Right kidney (tissue), 1 donor: ENCODE measurements at regions not wholly inside any gene's neighbourhood (a gene's known extent, or its start where the extent isn't known, plus 50 kb on each side); places are given as distances from the start of the nearest gene placed in this dataset.
"Not testable (repeated sequence)": the region's sequence is repeated elsewhere in the genome, so short reads cannot be mapped to it uniquely, and the experiment has no call there.

ENCODE experiments used
- DNase-seq: peaks from one replicate; pipeline ENCODE4 v3.0.0-alpha.2; 2016

DNA sequence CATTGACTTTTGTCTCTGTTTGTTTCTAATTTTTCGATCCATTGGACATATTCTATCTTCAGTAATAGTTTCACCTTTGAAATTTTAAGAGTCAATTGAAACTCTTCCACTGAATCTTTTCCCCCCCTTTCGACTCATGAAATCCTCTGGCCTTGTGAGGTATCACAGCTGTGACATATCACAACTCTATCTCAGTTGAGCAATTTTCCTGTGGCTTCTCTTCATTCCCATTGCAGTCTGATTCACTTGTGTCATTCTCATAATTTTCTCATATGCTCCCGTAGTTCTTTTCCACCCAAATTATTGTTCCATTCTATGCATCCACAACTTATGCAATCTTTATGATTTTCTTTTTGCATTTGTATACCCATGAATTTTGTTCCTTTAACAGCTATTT, 261.6 kb downstream of the DACT1 start:
- no peak for DNase-seq

DNA sequence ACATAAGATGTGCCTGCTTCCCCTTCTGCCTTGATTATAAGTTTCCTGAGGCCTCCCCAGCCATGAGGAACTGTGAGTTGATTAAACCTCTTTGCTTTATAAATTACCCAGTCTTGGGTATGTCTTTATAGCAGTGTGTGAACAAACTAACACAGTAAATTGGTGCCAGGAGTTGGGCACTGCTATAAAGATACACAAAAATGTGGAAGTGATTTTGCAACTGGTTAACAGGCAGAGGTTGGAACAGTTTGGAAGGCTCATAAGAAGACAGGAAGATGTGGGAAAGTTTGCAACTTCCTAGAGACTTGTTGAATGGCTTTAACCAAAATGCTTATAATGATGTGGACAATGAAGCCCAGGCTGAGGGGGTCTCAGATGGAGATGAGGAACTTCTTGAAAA, 264.1 kb downstream of the DACT1 start:
- DNase-seq = no peak

DNA sequence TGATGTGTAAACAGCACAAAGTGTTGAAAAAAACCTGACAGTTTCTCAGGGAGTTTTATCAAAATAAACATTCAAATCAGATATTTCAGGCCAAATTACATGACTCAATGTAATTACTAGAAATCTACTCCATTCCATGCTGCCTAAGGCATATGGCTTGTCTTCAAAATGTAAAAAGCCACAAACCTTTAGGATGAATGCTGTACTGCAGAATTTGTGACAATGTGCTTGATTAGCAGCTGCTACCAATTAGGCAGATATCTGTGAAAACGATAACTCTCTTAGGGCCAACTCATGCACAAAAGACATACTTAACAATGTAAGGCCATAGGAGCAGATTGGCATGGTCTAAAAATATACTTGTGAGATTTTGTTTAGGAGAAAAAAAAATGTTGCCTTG, 267.0 kb downstream of the DACT1 start:
- DNase-seq = no peak

DNA sequence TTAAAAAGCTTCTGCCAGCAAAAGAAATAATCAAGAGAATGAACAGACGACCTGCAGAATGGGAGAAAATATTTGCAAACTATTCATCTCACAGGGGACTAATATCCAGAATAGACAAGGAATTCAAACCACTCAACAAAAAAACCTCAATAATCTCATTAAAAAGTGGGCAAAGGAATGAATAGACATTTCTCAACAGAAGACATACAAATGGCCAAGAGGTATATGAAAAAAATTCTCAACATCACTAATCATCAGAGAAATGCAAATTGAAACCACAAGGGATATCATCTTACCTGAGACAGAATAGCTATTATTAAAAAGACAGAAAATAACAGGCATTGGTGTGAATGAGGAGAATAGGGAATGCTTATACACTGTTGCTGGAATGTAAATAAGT, 270.0 kb downstream of the DACT1 start:
- DNase-seq = no peak

DNA sequence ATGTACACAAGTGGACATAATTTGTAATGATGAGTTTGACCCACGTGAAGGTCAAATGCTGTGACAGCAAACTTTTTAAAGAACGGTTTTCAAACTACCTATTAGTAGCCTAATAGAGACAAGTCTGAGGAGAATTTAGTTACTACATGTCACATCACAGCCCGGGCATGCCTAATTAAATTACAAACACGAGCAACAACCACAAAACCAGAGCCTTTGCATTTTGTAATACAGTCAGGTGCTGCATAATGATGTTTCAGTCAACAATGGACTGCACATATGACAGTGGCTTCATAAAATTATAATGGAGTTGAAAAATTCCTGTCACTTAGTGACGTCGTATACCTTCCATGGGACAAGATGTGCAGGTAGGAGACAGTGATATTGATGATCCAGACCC, 274.5 kb downstream of the DACT1 start:
- no peak for DNase-seq

DNA sequence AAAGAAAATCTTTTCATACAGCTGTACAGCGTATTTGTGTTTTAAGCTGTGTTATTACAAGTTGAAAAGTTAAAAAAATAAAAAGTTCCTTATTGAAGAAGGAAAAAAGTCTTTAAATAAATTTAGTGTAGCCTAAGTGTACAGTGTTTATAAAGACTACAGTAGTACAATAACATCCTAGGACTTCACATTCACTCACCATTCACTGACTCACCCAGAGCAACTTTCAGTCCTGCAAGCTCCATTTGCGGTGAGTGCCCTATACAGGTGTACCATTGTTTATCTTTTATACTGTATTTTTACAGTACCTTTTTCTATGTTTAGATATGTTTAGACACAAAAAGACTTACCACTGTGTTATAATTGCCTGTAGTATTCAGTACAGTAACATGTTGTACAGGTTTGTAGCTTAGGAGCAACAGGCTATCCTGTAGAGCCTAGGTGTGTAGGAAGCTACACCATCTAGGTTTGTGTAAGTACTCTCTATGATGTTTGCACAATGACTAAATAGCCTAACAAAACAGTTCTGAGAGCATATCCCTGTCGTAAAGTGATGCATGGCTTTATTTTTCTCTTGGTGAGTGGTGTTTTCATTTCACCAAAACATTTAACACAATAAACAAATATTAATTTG, 275.2 kb downstream of the DACT1 start:
- no peak for DNase-seq

DNA sequence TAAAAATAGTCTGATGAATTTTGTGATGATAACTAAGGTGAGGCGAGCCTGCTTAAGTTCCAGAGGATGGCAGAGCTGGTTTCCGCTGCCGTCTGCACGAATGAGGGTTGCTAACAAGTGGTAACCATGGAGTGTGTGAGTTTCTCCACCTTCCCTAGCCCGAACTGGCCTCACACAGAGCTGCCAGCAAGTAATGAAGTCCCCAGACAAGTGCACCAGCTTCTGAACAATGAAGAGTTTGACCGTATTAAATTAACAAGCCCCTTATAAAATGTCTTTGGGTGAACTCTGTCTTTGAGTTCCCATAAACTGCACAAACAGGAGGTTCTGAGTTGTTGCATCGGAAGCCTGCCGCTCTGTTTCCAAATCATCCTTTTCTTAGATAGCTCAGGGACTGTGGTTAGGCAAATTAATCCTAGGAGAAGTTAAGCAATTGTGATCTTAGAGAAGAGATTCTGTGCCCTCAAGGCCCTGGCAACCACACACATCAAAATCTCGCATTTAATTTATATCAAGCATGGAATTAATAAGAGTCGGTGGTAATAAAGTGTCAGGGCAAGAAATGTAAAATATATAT, 274.1 kb upstream of the DAAM1 start:
- no peak for DNase-seq

DNA sequence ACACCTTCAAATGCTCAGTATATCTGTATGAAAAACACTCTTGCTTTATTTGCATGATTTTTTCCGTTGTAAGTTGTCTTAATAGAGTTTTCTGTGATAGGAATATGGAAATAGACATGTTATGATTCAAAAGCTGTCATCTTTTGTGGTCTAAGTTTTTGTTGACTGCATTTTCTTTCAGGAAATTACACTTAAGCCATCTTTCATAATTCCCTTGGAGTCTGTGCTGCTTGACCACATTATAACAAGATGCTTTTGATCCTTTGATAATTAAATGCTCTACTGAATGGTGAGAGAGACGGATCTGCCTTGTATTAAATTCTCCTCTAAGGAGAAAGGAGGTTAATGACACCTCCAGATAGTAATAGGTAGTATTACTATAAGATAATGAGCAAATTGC, 272.8 kb upstream of the DAAM1 start:
- no peak for DNase-seq

DNA sequence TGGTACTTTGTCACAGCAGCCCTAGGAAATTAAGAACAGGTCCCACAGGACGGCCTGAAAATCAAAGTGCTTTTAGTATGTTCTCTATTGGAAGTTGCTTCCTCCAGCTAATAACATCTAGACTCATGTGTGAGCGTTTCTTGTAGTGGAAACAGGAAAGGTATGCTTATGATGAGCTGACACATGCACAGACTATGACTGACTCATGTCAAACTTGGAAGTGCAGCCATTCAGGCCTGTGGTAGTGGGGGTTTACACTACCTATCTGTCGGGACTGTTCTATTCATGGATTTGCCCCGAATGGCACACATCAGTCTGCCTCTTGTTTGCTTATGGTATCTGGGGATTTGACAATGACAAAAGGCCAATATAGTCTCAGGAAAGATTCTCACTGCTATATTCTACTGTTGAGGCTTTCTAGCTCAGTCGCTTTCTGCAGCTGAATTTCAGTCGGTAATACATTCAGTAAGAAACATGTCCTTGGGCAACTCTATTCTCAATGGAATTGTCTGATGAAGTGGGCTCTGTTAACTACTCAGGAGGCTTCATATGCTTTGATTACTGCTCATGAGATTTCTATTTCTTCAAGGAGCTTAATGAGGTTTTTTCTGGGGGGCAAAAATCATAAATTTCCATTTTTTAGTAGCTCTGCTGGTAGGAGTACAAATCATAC, 270.3 kb upstream of the DAAM1 start:
- DNase-seq = no peak

DNA sequence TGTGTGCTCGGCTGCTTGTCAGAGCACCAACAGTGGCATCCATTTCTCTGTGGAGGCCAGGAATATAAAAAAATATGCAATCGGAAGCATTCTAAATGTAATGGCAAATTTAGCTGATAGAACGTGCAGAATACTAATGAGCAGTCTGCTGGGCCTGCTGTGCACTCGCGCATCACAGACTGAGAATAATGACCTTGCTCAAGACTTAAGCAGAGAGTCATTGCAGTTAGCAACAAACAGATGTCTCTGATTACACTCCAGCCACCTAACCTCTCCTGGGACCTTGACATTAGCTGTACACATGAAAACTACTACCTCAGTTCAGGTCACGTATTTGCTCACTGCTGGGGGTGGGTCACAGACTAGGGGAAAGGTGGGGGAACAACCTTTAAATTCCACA, 269.2 kb upstream of the DAAM1 start:
- peak; percentile 11 for DNase-seq

DNA sequence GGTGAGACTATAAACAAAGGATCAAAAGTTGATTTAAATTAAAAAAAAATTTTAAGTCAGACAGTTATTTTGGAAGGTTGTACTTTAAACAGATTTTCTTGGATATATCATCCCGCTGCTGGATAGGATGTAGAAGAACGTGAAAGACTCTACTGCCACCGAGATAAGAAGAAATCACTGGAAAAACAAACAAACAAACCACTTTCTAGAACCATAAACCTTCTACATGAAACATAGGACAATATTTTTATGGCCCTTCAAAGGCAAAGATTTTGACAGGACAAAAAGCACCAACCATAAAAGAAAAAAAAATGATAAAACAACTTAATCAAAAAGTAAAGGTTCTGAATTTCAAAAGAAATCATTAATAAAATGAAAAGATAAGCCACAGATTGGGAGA, 268.2 kb upstream of the DAAM1 start:
- DNase-seq = no peak

DNA sequence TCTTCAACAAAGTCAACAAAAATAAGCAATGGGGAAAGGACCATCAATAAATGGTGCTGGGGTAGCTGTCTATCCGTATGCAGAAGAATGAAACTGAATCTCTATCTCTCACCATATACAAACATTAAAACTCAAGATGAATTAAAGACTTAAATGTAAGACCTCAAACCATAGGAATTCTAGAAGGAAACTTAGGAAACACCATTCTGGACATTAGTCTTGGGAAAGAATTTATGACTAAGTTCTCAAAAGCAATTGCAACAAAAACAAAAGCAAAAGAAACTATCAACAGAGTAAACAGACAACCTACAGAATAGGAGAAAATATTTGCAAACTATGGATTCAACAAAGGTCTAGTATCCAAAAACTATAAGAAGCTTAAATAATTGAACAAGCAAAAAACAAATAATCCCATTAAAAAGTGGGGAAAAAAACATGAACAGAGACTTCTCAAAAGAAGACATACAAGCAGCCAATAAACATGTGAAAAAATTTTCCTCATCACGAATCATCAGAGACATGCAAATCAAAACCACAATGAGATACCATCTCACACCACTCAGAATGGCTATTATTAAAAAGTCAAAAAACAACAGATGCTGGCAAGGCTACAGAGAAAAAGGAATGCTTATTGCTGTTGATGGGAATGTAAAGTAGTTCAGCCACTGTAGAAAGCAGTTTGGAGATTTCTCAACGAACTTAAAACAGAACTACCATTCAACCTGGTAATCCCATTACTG, 266.1 kb upstream of the DAAM1 start:
- DNase-seq = not testable (repeated sequence)

DNA sequence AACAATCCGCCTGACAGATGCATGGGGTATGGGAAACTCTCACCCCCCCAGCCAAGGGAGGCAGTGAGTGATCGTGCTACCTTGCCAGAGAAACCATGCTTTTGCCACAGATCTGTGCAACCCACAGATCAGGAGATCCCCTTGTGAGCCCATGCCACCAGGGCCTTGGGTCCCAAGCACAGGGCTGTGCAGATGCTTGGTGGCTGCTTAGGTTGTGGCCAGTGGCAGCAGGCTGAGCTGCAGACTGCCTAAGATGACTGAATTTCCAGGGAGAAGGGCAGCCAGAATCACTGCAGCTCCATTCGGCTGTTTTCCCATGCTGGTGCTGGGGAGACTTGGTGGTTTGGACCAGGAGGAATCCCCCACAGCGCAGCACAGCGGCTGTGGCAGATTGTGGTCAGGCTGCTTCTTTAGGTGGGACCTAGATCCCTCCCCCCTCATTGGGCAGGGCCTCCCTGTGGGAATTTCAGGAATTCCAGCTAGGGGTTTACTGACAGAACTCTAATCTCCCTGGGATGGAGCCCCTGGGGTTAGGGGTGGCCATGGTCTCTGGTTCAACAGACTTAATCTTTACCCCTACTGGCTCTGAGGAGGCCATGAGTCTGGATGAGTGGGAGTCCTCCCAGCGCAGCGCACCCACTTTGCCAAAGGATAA, 264.6 kb upstream of the DAAM1 start:
- no peak for DNase-seq

DNA sequence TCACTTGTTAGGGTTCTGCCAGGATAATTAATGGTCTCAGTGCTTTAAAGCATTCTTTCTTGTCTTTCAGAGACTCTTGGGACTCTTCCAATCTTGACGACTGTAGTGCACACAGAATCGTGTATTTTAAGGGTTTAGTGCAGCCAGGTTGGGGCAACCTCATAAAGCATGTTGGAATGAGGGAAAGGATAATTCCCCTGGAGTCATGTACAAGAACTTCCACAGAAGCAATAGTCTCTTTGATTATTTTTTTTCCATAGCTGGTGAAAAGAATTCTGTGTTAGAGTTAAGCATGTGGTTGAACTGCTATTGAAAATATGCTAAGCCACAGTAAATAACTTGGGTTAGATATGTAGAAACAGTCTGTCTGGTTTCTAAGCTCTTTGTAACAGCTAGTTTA, 246.8 kb upstream of the DAAM1 start:
- no peak for DNase-seq

DNA sequence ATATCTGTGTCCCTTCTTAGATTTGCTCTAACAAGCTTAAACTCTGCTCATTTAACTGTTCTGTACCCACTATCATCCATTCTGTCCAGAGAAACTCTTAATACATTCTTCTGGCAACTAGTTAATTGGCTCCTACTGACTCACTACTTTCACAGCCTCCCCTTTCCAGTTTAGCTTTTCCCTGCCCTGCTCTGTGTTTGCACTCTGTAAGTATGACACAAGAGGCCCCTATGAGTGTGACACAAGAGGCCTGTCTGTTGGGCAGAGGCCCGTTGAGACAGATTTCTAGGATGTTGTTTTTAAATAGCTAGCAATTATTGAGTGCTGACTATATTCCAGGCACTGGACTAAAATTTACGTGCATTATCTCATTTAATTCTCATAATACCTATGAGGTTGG, 246.0 kb upstream of the DAAM1 start:
- no peak for DNase-seq

DNA sequence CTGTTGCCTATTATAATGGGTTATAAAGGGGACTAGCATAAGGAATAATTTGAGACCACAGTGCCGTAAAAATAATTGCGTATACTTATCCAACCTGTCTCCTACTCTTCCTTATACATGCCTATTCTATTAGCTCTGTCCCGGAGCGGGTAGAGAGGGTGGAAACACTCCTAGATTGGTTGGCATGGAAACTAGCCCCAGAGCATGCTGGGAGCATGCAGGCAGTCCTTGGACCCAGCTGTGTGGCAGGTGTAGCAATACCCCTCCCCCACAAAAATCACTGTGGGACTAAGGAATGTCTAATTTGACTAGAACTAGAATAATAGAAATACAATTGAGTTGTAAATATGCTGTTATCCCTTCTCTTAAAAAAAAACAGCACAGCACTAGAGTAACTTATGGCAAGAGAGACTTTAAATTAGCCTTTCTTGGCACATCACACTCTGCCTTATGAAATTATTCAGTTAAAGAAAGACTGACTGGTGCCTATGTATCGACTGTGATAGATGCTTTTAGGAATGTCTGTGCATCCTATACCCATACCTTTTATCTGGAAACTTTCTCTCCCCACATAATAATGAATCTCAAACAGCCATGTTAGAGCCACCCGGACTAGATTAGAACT, 244.0 kb upstream of the DAAM1 start:
- DNase-seq = no peak

DNA sequence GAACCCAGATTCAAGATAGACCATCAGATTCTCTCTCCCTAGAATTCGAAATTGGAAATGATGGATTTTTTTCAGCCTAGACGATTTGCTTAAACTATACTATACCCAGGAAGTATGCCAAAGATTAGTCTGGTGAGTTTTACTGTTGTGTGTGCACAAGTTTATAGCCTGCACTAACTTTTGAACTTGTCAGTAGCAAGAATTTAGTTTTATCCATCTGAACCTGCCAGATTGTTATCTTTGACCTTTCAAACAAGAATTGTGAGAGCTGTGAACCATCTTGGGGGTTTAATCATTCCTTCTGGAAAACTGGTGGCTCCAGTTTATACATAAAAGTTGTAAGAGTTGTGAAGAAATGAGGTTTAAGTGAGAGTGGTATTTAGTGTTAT, 243.5 kb upstream of the DAAM1 start:
- no peak for DNase-seq

DNA sequence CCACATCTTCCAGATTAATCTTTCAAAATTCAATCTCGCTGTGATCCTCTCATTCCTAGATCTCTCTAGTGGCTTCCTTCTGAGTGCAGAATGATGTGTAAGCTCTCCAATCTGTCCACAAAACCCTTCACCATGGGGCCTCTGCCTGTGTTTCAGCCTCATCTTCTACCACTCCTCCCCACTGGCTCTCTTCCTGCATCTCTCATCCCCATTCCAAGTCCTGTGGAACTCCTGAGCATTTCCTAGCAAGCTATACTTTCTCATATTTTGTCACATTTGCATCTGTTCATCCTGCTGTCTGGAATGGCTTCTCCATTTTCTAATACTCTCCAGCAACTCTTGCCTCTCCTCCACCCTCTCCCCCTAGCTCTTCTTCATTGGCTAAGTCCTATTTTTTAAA, 242.0 kb upstream of the DAAM1 start:
- no peak for DNase-seq

DNA sequence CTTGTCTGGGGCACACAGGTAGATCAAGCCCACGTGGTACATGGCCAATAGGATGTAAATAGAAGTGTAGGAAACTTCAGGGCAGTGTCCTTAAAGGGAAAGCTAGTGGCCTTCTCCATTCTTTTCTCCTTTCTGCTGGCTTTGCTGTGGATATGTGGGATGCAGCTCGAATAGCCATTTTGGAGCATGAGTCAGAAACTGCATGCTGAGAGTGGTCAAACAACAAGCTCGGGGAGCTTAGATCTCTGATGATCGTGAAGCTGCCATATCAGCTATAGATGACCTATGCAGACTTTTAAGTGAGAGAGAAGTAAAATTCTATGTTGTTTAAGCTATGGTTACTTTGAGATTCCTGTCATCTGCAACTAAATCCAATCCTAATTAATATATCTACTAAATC, 241.3 kb upstream of the DAAM1 start:
- DNase-seq = no peak

DNA sequence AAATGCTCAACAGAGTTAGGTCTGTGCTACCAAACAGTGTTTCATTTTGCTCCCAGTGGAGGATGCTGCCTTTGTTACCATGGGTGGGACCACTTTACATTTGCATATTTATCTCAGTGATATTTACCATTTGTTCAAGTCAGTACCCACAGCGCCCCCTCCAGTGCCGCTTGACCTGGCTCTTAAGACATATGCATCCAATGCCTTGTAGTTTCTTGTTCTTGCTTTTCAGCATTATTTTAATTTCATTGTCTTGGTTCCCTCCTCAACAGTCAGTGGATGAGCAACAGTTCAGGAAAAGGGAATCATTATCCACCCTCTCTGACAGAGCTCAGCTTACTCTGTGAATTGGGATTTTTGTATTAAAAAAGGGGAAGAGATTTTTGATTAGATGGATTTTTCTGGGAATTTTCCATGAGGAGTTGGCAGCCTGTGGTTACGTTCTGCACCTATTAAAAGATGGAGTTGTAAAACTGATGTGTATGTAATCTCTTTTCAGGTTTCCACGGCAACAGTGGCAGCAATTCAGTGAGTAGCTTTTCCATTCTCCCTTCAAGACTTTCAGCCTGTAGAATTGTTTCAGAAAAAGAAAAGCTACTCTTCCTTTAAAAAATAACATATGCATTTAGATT, 240.5 kb upstream of the DAAM1 start:
- no peak for DNase-seq

DNA sequence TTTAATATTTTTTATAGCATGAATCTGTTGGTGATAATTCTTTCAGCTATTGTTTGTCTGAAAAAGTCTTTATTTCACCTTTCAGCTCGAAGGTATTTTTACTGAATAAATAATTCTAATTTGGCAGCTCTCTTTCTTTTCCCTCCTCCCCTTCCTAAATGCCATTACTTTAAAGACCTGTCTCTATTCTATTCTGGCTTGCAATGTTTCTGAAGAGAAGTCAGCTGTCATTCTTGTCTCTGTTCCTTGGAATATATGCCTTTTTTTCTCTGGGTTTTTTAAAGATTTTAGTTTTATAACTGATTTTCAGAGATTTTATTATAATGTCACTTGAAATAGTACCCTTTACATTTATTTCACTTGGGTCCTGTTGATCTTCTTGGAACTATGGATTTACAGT, 237.9 kb upstream of the DAAM1 start:
- DNase-seq = no peak

DNA sequence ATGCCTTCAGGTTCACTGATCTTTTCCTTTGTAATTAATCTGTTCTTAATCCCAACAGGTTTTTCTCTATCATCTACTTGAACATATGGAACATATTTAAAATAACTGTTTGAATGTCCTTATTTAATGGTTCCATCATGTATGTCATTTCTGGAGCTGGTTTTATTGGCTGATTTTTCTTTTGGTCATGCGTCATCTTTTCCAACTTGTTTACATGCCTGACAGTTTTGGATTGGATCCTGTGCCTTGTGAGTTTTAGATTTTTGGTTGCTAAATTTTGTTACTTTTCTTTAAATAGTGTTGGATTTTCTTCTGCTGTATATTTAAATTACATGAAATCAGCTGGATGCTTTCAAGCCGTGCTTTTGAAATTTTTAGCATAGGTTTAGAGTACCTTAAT, 237.3 kb upstream of the DAAM1 start:
- DNase-seq = no peak
